GM18909 (cell line): ENCODE measurements at regions not wholly inside any gene's neighbourhood (a gene's known extent, or its start where the extent isn't known, plus 50 kb on each side); places are given as distances from the start of the nearest gene placed in this dataset.

Experiments
- ATAC-seq: cut with Tn5 transposase; IDR thresholded peaks from one replicate; pipeline ENCODE4 v1.9.1; 2021; ENCODE audit warnings: mild to moderate bottlenecking; ENCODE audit not compliant: unreplicated experiment, poor library complexity

GRCh38 chr22:27406389-27406861 is 395.1 kb downstream of the MN1 start:
- ATAC-seq: no peak

- no peak for ATAC-seq
These were observed 394.1 kb downstream of the MN1 start for GRCh38 chr22:27407369-27407985.

GRCh38 chr22:27408068-27408467 is 393.5 kb downstream of the MN1 start:
- no peak for ATAC-seq

GRCh38 chr22:27409299-27409698 is 392.3 kb downstream of the MN1 start:
- ATAC-seq: no peak

- no peak for ATAC-seq
These were observed 388.6 kb downstream of the MN1 start for GRCh38 chr22:27412866-27413445.

GRCh38 chr22:27413702-27414101 is 387.9 kb downstream of the MN1 start:
- no peak for ATAC-seq

- no peak for ATAC-seq
These were observed 384.8 kb downstream of the MN1 start for GRCh38 chr22:27416511-27417420.

GRCh38 chr22:27417421-27417814 is 384.1 kb downstream of the MN1 start:
- no peak for ATAC-seq

- no peak for ATAC-seq
These were observed 383.3 kb downstream of the MN1 start for GRCh38 chr22:27418261-27418660.

GRCh38 chr22:27419473-27419872 is 382.1 kb downstream of the MN1 start:
- ATAC-seq: no peak

GRCh38 chr22:27420195-27420816 is 381.2 kb downstream of the MN1 start:
- ATAC-seq: no peak

- ATAC-seq: no peak
These were observed 380.7 kb downstream of the MN1 start for GRCh38 chr22:27420817-27421361.

- no peak for ATAC-seq
These were observed 379.1 kb downstream of the MN1 start for GRCh38 chr22:27422442-27422841.

GRCh38 chr22:27424319-27424718 is 377.2 kb downstream of the MN1 start:
- no peak for ATAC-seq

GRCh38 chr22:27429476-27429875 is 372.1 kb downstream of the MN1 start:
- no peak for ATAC-seq

- no peak for ATAC-seq
These were observed 370.5 kb downstream of the MN1 start for GRCh38 chr22:27431081-27431480.

- ATAC-seq: no peak
These were observed 369.7 kb downstream of the MN1 start for GRCh38 chr22:27431896-27432295.

GRCh38 chr22:27433099-27433498 is 368.5 kb downstream of the MN1 start:
- no peak for ATAC-seq

- no peak for ATAC-seq
These were observed 367.9 kb downstream of the MN1 start for GRCh38 chr22:27433585-27434190.

- ATAC-seq: no peak
These were observed 366.7 kb downstream of the MN1 start for GRCh38 chr22:27434898-27435297.
